ENCODE measurements at regions not wholly inside any gene's neighbourhood (a gene's known extent, or its start where the extent isn't known, plus 50 kb on each side); places are given as distances from the start of the nearest gene placed in this dataset.
"Not testable (repeated sequence)": the region's sequence is repeated elsewhere in the genome, so short reads cannot be mapped to it uniquely, and the experiment has no call there.

- TF ChIP-seq, protein P1, sequence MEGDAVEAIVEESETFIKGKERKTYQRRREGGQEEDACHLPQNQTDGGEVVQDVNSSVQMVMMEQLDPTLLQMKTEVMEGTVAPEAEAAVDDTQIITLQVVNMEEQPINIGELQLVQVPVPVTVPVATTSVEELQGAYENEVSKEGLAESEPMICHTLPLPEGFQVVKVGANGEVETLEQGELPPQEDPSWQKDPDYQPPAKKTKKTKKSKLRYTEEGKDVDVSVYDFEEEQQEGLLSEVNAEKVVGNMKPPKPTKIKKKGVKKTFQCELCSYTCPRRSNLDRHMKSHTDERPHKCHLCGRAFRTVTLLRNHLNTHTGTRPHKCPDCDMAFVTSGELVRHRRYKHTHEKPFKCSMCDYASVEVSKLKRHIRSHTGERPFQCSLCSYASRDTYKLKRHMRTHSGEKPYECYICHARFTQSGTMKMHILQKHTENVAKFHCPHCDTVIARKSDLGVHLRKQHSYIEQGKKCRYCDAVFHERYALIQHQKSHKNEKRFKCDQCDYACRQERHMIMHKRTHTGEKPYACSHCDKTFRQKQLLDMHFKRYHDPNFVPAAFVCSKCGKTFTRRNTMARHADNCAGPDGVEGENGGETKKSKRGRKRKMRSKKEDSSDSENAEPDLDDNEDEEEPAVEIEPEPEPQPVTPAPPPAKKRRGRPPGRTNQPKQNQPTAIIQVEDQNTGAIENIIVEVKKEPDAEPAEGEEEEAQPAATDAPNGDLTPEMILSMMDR (IDR thresholded peaks at IDR 0.05; ENCODE audit: low read depth, low read length, missing control alignments) = no peak
- H3K36me3 ChIP-seq (replicated peaks) = no peaks in the 10 kb centered on the region
- H3K27me3 ChIP-seq (replicated peaks) = no peaks in the 10 kb centered on the region
- no peak overlapping the region for H3K27ac ChIP-seq
- in situ Hi-C loops (cut with HindIII; ENCODE audit: low pct_ligation_motif_present, low sequenced_read_pairs) = no loop called here
- H3K4me3 ChIP-seq (ENCODE audit: low read depth, low read length) = no peak overlapping the region
- DNase-seq = no peak
Observed at GRCh38 chr1:4175566-4176405, 275.7 kb upstream of the C1orf174 start.

DNA sequence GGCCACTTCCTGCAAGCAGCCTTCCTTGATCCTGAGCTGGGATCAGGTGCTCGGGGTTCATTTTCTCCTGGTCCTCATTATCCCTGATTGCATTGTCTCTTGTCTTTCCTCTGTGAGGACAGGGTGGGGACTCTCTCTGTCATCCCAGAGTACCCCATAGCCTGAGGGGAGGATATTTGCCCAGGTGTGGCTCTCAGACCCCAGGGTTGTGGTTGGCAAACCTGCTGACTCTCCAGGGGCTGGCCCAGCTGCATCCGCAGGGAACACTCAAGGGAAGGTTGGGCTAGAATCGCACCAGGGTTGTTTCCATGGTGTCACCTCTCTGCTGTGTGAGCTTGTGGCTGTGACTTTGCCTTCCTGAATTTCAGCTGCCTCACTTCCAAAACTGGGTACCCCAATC lies 276.8 kb upstream of the C1orf174 start:
- Histone ChIP-seq H3K36me3 (replicated peaks) (no peaks in the 10 kb centered on the region), H3K4me3 (ENCODE audit: low read depth, low read length) (no peak overlapping the region), H3K27ac (no peak overlapping the region), H3K27me3 (replicated peaks) (no peaks in the 10 kb centered on the region)
- DNase-seq = no peak
- in situ Hi-C loops (cut with HindIII; ENCODE audit: low pct_ligation_motif_present, low sequenced_read_pairs) = no loop called here
- TF ChIP-seq, protein P1 (IDR thresholded peaks at IDR 0.05; ENCODE audit: low read depth, low read length, missing control alignments) = no peak

DNA sequence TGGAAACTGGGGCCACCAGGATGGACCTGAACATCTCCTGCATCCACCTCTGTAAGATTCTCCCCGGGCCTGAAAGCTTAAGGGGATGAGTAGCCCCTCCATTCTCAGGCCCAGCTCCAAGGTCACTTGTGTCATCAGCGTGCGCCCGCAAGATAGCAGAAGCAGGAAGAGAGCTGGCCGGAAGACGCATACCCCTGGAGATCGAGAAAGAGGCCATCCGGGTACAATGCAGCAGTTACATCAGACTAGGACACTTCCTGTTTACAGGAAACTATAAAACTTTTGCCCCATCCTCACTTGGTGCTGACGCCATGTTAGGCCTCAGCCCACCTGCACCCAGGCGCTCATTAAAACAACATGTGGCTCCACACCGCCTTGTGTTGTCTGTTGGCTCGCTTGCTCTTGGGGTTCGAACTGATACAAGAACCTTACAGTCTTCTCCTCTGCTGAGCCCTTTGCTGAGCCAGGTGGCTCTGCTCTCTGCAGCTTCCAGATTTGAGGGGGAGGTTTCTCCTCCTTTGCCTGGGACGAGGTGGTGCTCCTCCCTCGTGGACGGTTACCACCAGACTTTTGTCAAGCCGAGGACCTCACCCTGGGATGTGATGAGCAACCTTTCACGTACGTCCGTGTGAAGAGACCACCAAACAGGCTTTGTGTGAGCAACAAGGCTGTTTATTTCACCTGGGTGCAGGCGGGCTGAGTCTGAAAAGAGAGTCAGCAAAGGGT lies 277.5 kb upstream of the C1orf174 start:
- H3K27me3 ChIP-seq (replicated peaks) = no peaks in the 10 kb centered on the region
- in situ Hi-C loops (cut with HindIII; ENCODE audit: low pct_ligation_motif_present, low sequenced_read_pairs) = no loop called here
- H3K4me3 ChIP-seq (ENCODE audit: low read depth, low read length) = no peak overlapping the region
- no peaks in the 10 kb centered on the region for H3K36me3 ChIP-seq (replicated peaks)
- H3K27ac ChIP-seq = no peak overlapping the region
- TF ChIP-seq, protein P1 (IDR thresholded peaks at IDR 0.05; ENCODE audit: low read depth, low read length, missing control alignments) = no peak
- DNase-seq = no peak

DNA sequence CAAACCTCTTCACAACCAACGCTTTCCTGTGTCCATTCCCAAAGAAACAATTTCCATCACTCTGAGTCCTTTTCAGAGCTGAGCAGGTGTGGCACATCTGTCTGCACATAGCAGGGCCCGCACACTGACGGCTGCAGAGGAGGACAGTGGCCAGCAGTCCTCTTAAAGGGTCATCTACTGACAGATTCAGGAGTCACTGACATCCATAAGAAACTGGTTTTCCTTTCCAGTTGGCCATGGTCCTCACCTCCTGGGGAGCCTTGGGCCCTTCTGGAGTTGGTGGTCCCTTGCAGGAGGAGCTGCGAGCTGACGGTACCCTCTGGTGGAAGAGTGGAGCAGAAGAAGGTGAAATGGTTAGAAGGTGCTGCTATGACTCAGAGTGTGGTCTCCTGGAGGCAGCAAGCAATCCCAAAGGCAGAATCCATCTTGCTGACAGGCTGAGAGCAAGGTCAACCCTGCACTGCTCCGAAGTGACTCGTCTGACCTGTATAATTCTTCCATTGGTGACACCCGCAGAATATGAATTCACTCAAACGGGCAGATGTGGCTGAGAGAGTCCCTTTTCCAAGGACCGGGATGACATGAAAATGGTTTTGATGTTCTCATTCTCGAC lies 278.5 kb upstream of the C1orf174 start:
- Histone ChIP-seq H3K36me3 (replicated peaks) (no peaks in the 10 kb centered on the region), H3K27ac (no peak overlapping the region), H3K27me3 (replicated peaks) (no peaks in the 10 kb centered on the region), H3K4me3 (ENCODE audit: low read depth, low read length) (no peak overlapping the region)
- DNase-seq = no peak
- TF ChIP-seq, protein P1 (IDR thresholded peaks at IDR 0.05; ENCODE audit: low read depth, low read length, missing control alignments) = no peak
- in situ Hi-C loops (cut with HindIII; ENCODE audit: low pct_ligation_motif_present, low sequenced_read_pairs) = no loop called here

- H3K4me3 ChIP-seq (ENCODE audit: low read depth, low read length) = no peak overlapping the region
- TF ChIP-seq, protein P1 (IDR thresholded peaks at IDR 0.05; ENCODE audit: low read depth, low read length, missing control alignments) = no peak
- no peaks in the 10 kb centered on the region for H3K27me3 ChIP-seq (replicated peaks)
- DNase-seq = no peak
- no peaks in the 10 kb centered on the region for H3K36me3 ChIP-seq (replicated peaks)
- H3K27ac ChIP-seq = no peak overlapping the region
- in situ Hi-C loops (cut with HindIII; ENCODE audit: low pct_ligation_motif_present, low sequenced_read_pairs) = no loop called here
Observed at GRCh38 chr1:4179914-4180735, 280.1 kb upstream of the C1orf174 start.

DNA sequence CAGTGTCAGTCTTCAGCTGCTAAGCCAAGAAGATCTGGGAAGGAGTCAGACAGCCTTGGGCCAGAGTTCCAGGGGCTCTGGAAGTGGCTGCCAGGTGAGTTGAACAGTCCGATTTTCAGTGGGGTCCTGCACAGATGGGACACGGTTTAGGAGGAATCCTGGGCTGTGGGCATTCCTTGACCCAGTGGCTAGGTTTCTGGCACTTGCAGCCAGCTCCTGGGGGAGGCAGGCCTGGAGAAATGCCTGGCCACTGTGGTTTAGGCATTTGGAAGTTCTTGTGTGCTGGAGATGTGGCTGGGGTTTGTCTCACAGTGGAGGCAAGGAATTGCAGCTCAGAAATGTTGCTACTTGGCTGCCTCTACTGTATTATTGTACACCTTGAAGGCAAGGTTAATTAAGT lies 286.4 kb upstream of the C1orf174 start:
- H3K36me3 ChIP-seq (replicated peaks); H3K4me3 ChIP-seq (ENCODE audit: low read depth, low read length); H3K27me3 ChIP-seq (replicated peaks); H3K27ac ChIP-seq; DNase-seq; in situ Hi-C loops (cut with HindIII; ENCODE audit: low pct_ligation_motif_present, low sequenced_read_pairs): not testable (repeated sequence)

Measured in brain microvascular endothelial cell (primary cell).